ENCODE measurements at regions not wholly inside any gene's neighbourhood (a gene's known extent, or its start where the extent isn't known, plus 50 kb on each side); places are given as distances from the start of the nearest gene placed in this dataset.

GRCh38 chr3:59386165-59386564 lies 336.3 kb upstream of the CFAP20DC start:
- Histone ChIP-seq H3K27me3 (ENCODE audit: control insufficient read depth, insufficient read depth, low read length) (no peaks in the 10 kb centered on the region), H3K9me3 (ENCODE audit: control insufficient read depth, insufficient read depth, low read length) (no peaks in the 10 kb centered on the region), H3K36me3 (ENCODE audit: control insufficient read depth, insufficient read depth, low read length) (no peaks in the 10 kb centered on the region), H3K4me1 (ENCODE audit: control insufficient read depth, insufficient read depth, low read length) (no peaks in the 10 kb centered on the region), H3K27ac (ENCODE audit: low read length) (no peak overlapping the region), H3K4me3 (ENCODE audit: low read length) (no peak overlapping the region)
- TF ChIP-seq, protein P1, sequence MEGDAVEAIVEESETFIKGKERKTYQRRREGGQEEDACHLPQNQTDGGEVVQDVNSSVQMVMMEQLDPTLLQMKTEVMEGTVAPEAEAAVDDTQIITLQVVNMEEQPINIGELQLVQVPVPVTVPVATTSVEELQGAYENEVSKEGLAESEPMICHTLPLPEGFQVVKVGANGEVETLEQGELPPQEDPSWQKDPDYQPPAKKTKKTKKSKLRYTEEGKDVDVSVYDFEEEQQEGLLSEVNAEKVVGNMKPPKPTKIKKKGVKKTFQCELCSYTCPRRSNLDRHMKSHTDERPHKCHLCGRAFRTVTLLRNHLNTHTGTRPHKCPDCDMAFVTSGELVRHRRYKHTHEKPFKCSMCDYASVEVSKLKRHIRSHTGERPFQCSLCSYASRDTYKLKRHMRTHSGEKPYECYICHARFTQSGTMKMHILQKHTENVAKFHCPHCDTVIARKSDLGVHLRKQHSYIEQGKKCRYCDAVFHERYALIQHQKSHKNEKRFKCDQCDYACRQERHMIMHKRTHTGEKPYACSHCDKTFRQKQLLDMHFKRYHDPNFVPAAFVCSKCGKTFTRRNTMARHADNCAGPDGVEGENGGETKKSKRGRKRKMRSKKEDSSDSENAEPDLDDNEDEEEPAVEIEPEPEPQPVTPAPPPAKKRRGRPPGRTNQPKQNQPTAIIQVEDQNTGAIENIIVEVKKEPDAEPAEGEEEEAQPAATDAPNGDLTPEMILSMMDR (IDR thresholded peaks at IDR 0.05) = no peak
- Mint-ChIP-seq H3K27me3 (ENCODE audit: low read depth in 2 of 2) (no peaks in the 10 kb centered on the region), H3K4me1 (peaks cover 8% of the 10 kb centered on the region in 2 donors), H3K9me3 (no peaks in the 10 kb centered on the region), H3K4me3 (no peak overlapping the region), H3K27ac (no peak overlapping the region), H3K36me3 (no peaks in the 10 kb centered on the region)
- DNase-seq (no peak), ATAC-seq (no peak)
- intact Hi-C loops (cut with micrococcal nuclease) = no loop called here
- 64% methylated on average over 5 of the region's 5 CpGs for WGBS (ENCODE audit: insufficient coverage)

DNA sequence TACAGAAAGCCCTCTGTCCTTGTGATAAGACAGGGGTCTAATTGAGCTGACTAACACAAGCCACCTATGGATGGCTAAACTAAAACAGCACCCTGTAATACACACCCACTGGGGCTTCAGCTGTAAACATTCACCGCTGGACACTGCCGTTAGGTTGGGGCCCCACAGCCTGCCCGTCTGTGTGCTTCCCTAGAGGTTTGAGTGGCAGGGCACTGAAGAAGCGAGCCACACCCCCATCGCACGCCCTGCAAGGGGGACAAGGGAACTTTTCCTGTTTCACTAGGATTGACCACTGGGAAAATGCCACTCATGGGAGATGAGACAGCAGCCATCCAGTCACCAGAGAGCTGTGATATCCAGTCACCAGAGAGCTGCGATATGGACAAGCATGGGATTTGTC lies 335.7 kb upstream of the CFAP20DC start:
- Mint-ChIP-seq H3K4me1 (peaks cover 8% of the 10 kb centered on the region in 2 donors), H3K36me3 (no peaks in the 10 kb centered on the region), H3K27ac (no peak overlapping the region), H3K9me3 (no peaks in the 10 kb centered on the region), H3K4me3 (no peak overlapping the region), H3K27me3 (ENCODE audit: low read depth in 2 of 2) (no peaks in the 10 kb centered on the region)
- Histone ChIP-seq H3K27ac (ENCODE audit: low read length) (no peak overlapping the region), H3K9me3 (ENCODE audit: control insufficient read depth, insufficient read depth, low read length) (no peaks in the 10 kb centered on the region), H3K36me3 (ENCODE audit: control insufficient read depth, insufficient read depth, low read length) (no peaks in the 10 kb centered on the region), H3K27me3 (ENCODE audit: control insufficient read depth, insufficient read depth, low read length) (no peaks in the 10 kb centered on the region), H3K4me1 (ENCODE audit: control insufficient read depth, insufficient read depth, low read length) (no peaks in the 10 kb centered on the region), H3K4me3 (ENCODE audit: low read length) (no peak overlapping the region)
- WGBS (ENCODE audit: insufficient coverage) = 92% methylated on average over 7 of the region's 7 CpGs
- DNase-seq (no peak), ATAC-seq (no peak)
- intact Hi-C loops (cut with micrococcal nuclease) = no loop called here
- TF ChIP-seq, protein P1 (IDR thresholded peaks at IDR 0.05) = no peak

DNA sequence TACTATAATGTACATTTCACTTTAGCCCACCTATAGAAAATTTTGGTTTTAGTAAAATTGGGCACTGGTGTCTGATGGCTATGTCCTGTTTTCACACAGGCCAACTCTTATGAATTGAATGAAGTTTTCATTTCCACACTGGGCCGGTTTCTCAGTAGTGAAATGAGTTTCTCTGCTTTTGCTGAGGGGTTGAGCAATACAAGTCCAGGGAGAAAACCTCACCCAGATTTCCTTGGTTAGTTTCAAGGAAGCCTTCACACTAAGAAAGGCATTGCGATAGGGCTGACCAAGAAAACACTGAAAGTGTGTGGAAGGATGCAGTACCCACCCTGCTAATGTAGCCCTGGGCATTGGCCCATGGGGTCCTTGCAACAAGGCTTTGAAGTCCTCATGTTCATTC lies 331.5 kb upstream of the CFAP20DC start:
- H3K27me3 Mint-ChIP-seq (ENCODE audit: low read depth in 2 of 2) = peaks cover 0 to 6% of the 10 kb centered on the region in 2 donors
- WGBS (ENCODE audit: insufficient coverage) = 78% methylated on average over 2 of the region's 2 CpGs
- no peak overlapping the region for H3K4me3 ChIP-seq (ENCODE audit: low read length)
- no peaks in the 10 kb centered on the region for H3K36me3 ChIP-seq (ENCODE audit: control insufficient read depth, insufficient read depth, low read length)
- no peaks in the 10 kb centered on the region for H3K36me3 Mint-ChIP-seq
- H3K9me3 Mint-ChIP-seq = no peaks in the 10 kb centered on the region
- no peak overlapping the region for H3K27ac Mint-ChIP-seq
- H3K9me3 ChIP-seq (ENCODE audit: control insufficient read depth, insufficient read depth, low read length) = no peaks in the 10 kb centered on the region
- no peak for DNase-seq
- no peak overlapping the region for H3K27ac ChIP-seq (ENCODE audit: low read length)
- TF ChIP-seq, protein P1 (IDR thresholded peaks at IDR 0.05) = no peak
- no peak for ATAC-seq
- no peaks in the 10 kb centered on the region for H3K4me1 ChIP-seq (ENCODE audit: control insufficient read depth, insufficient read depth, low read length)
- no peaks in the 10 kb centered on the region for H3K27me3 ChIP-seq (ENCODE audit: control insufficient read depth, insufficient read depth, low read length)
- intact Hi-C loops (cut with micrococcal nuclease) = no loop called here
- no peak overlapping the region for H3K4me3 Mint-ChIP-seq
- peaks cover 8% of the 10 kb centered on the region in 2 donors for H3K4me1 Mint-ChIP-seq

- H3K36me3 ChIP-seq (ENCODE audit: control insufficient read depth, insufficient read depth, low read length) = no peaks in the 10 kb centered on the region
- TF ChIP-seq, protein P1 (IDR thresholded peaks at IDR 0.05) = no peak
- H3K9me3 ChIP-seq (ENCODE audit: control insufficient read depth, insufficient read depth, low read length) = no peaks in the 10 kb centered on the region
- Mint-ChIP-seq H3K36me3 (no peaks in the 10 kb centered on the region), H3K4me3 (no peak overlapping the region), H3K9me3 (no peaks in the 10 kb centered on the region), H3K27me3 (ENCODE audit: low read depth in 2 of 2) (peaks cover 0 to 6% of the 10 kb centered on the region in 2 donors), H3K27ac (no peak overlapping the region), H3K4me1 (peaks cover 8% of the 10 kb centered on the region in 2 donors)
- intact Hi-C loops (cut with micrococcal nuclease) = no loop called here
- H3K27me3 ChIP-seq (ENCODE audit: control insufficient read depth, insufficient read depth, low read length) = no peaks in the 10 kb centered on the region
- ATAC-seq (no peak), DNase-seq (no peak)
- H3K4me1 ChIP-seq (ENCODE audit: control insufficient read depth, insufficient read depth, low read length) = no peaks in the 10 kb centered on the region
- no peak overlapping the region for H3K4me3 ChIP-seq (ENCODE audit: low read length)
- H3K27ac ChIP-seq (ENCODE audit: low read length) = no peak overlapping the region
These were observed 330.3 kb upstream of the CFAP20DC start for GRCh38 chr3:59380146-59380545.
